GM03348 (cell line): ENCODE measurements at regions not wholly inside any gene's neighbourhood (a gene's known extent, or its start where the extent isn't known, plus 50 kb on each side); places are given as distances from the start of the nearest gene placed in this dataset.

Experiments used
- DNase-seq: peaks from one replicate; pipeline ENCODE4 v3.0.0; 2012; ENCODE audit warnings: low spot score

GRCh38 chr10:113219446-113219845 lies 269.4 kb downstream of the TCF7L2 start:
- DNase-seq = no peak

GRCh38 chr10:113221756-113222168 lies 271.7 kb downstream of the TCF7L2 start:
- DNase-seq = peak; percentile 52

- DNase-seq = peak; percentile 31
These were observed 272.2 kb downstream of the TCF7L2 start for GRCh38 chr10:113222207-113222606.

GRCh38 chr10:113225364-113225763 lies 275.3 kb downstream of the TCF7L2 start:
- DNase-seq = no peak

GRCh38 chr10:113225903-113226302 lies 275.9 kb downstream of the TCF7L2 start:
- no peak for DNase-seq

GRCh38 chr10:113226399-113226798 lies 276.4 kb downstream of the TCF7L2 start:
- no peak for DNase-seq

GRCh38 chr10:113226831-113227445 lies 276.9 kb downstream of the TCF7L2 start:
- no peak for DNase-seq

- DNase-seq = peak; percentile 81
These were observed 278.5 kb downstream of the TCF7L2 start for GRCh38 chr10:113228530-113228929.

- DNase-seq = no peak
These were observed 280.1 kb downstream of the TCF7L2 start for GRCh38 chr10:113230011-113230610.

- no peak for DNase-seq
These were observed 283.0 kb downstream of the TCF7L2 start for GRCh38 chr10:113232928-113233511.

GRCh38 chr10:113234481-113234880 lies 284.4 kb downstream of the TCF7L2 start:
- DNase-seq = no peak

GRCh38 chr10:113235508-113235907 lies 285.5 kb downstream of the TCF7L2 start:
- DNase-seq = no peak

- no peak for DNase-seq
These were observed 287.0 kb downstream of the TCF7L2 start for GRCh38 chr10:113236998-113237397.

GRCh38 chr10:113239566-113240350 lies 289.7 kb downstream of the TCF7L2 start:
- no peak for DNase-seq

- DNase-seq = no peak
These were observed 290.7 kb downstream of the TCF7L2 start for GRCh38 chr10:113240736-113241135.

- DNase-seq = no peak
These were observed 291.7 kb downstream of the TCF7L2 start for GRCh38 chr10:113241599-113242360.

- no peak for DNase-seq
These were observed 293.3 kb downstream of the TCF7L2 start for GRCh38 chr10:113243311-113243710.

GRCh38 chr10:113244750-113245149 lies 294.7 kb downstream of the TCF7L2 start:
- DNase-seq = no peak

- no peak for DNase-seq
These were observed 295.2 kb downstream of the TCF7L2 start for GRCh38 chr10:113245286-113245685.

GRCh38 chr10:113247050-113247449 lies 297.0 kb downstream of the TCF7L2 start:
- no peak for DNase-seq

GRCh38 chr10:113252650-113253618 lies 299.9 kb upstream of the HABP2 start:
- DNase-seq = peak; percentile 24
